Head of caudate nucleus (tissue), 42 donors: ENCODE measurements at regions not wholly inside any gene's neighbourhood (a gene's known extent, or its start where the extent isn't known, plus 50 kb on each side); places are given as distances from the start of the nearest gene placed in this dataset.
"Not testable (repeated sequence)": the region's sequence is repeated elsewhere in the genome, so short reads cannot be mapped to it uniquely, and the experiment has no call there.

ENCODE experiments used
- DNase-seq, 42 donors: peaks; one replicate each; pipeline versions ENCODE4 v3.0.0 to v3.0.0-alpha.2; 2020 to 2021; ENCODE audit warnings: mixed read lengths in 7 of 42
- intact Hi-C: fragments of 100-400 bp; cut with DNase I; formaldehyde crosslinking; loops from one replicate; pipeline ENCODE4 v1.15.0; 2022

GRCh38 chrY:19549671-19550466, 194.7 kb downstream of the KDM5D start:
- intact Hi-C loops = no loop called here
- DNase-seq = no peak

GRCh38 chrY:19541475-19542306, 202.8 kb downstream of the KDM5D start:
- DNase-seq = no peak
- intact Hi-C loops = no loop called here

GRCh38 chrY:19535697-19536096, 208.8 kb downstream of the KDM5D start:
- intact Hi-C loops = not testable (repeated sequence)

GRCh38 chrY:19521976-19522375, 222.6 kb downstream of the KDM5D start:
- intact Hi-C loops = no loop called here
- no peak for DNase-seq

More at GRCh38 chrY:19535697-19536096, 208.8 kb downstream of the KDM5D start:
- DNase-seq = not testable (repeated sequence)

GRCh38 chrY:19503092-19503449, 241.5 kb downstream of the KDM5D start:
- no peak for DNase-seq
- intact Hi-C loops = no loop called here

GRCh38 chrY:19502169-19503091, 242.1 kb downstream of the KDM5D start:
- DNase-seq = no peak
- intact Hi-C loops = no loop called here

- intact Hi-C loops = no loop called here
These were observed 246.0 kb downstream of the KDM5D start for GRCh38 chrY:19498556-19498955.

GRCh38 chrY:19487494-19487893, 257.0 kb downstream of the KDM5D start:
- intact Hi-C loops = no loop called here
- DNase-seq = no peak

More at GRCh38 chrY:19498556-19498955, 246.0 kb downstream of the KDM5D start:
- no peak for DNase-seq

GRCh38 chrY:19484997-19485396, 259.5 kb downstream of the KDM5D start:
- intact Hi-C loops = no loop called here
- DNase-seq = no peak

- DNase-seq = no peak
- intact Hi-C loops = no loop called here
These were observed 265.4 kb downstream of the KDM5D start for GRCh38 chrY:19479141-19479540.

GRCh38 chrY:19477959-19478358, 266.6 kb downstream of the KDM5D start:
- no peak for DNase-seq
- intact Hi-C loops = no loop called here

GRCh38 chrY:19465809-19466208, 278.7 kb downstream of the KDM5D start:
- DNase-seq = no peak
- intact Hi-C loops = no loop called here

- intact Hi-C loops = no loop called here
- no peak for DNase-seq
These were observed 287.6 kb downstream of the KDM5D start for GRCh38 chrY:19456855-19457448.

GRCh38 chrY:19433059-19433458, 311.5 kb downstream of the KDM5D start:
- peak in 6 of 42 donors; percentile 3 to 52 (median 28) for DNase-seq
- intact Hi-C loops = no loop called here

- DNase-seq = no peak
- intact Hi-C loops = no loop called here
These were observed 316.6 kb downstream of the KDM5D start for GRCh38 chrY:19427736-19428518.

- intact Hi-C loops, DNase-seq: not testable (repeated sequence)
These were observed 317.3 kb downstream of the KDM5D start for GRCh38 chrY:19427191-19427590.

- intact Hi-C loops = no loop called here
- DNase-seq = no peak
These were observed 333.4 kb downstream of the KDM5D start for GRCh38 chrY:19410980-19411766.
